KBM-7 (cell line): ENCODE measurements at regions not wholly inside any gene's neighbourhood (a gene's known extent, or its start where the extent isn't known, plus 50 kb on each side); places are given as distances from the start of the nearest gene placed in this dataset.

Experiments
- DNase-seq: peaks from one replicate; pipeline ENCODE4 v3.0.0-alpha.2; 2015
- in situ Hi-C: fragments of 300-500 bp; cut with MboI; formaldehyde crosslinking; loops from 2 replicates; pipeline ENCODE4 v1.14.3; 2020; ENCODE audit warnings: low sequenced_read_pairs, low pct_unique_long_range_greater_than_20kb, mixed read lengths

DNA sequence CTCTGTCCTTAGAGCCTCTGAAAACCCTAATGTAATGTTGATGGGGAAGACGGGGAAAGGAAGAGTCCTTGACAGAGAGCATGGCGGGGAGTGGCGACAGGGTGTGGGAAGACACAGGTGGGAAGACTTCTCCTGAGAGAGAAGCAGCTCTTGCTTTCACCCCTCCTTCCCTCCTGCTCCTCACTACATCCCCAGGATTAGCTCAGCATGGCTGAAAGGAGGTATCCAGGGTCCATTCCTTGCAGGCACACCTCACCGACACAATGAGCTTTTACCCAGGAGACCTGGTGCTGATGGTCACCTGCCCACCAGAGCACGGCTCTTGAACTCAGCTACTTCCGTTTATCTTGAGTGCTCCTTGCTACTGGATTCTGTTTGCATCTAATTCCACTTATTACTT lies 469.3 kb downstream of the CDH26 start:
- no peak for DNase-seq
- in situ Hi-C loops, result no loop called here

DNA sequence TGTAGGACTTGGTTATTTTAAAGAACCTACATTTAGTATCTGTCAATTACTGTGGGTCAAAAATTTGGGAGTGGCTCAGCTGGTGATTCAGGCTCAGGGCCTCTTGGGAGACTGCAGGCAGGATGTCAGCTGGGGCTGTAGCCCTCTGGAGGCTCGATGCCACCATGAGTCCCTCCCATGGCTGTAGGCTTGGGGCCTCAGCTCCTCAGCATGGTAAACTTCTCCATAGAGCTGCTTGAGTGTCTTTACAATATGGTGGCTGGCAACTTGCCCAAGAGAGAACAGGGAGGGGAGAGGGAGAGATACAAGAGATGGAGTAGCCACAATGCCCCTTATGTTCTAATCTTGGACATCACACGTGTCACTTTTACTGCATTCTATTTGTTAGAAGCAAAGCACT lies 470.4 kb downstream of the CDH26 start:
- in situ Hi-C loops, result no loop called here
- DNase-seq, result no peak

DNA sequence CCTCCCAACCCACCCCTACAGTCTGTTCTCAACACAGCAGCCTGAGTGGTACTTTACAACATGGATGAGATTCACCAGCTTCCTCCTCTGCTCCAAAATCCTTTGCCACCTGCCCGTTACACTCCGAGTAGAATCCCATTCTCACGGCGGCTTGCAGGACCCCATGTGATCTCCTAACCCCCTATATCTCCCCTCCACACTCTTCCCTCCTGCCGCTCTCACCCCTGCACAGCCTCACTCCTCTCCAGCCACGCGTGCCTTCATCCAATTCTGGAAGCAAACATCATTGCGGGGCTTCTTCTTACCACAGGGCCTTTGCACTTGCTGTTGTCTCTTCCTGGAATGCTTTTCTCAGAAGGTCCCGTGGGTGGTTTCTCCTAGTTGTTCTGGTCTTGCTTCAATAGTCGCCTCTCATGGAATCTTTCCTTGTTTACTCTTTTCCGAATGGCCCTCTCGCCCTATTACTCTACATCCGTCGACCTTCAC lies 472.3 kb downstream of the CDH26 start:
- DNase-seq, result no peak
- in situ Hi-C loops, result no loop called here

DNA sequence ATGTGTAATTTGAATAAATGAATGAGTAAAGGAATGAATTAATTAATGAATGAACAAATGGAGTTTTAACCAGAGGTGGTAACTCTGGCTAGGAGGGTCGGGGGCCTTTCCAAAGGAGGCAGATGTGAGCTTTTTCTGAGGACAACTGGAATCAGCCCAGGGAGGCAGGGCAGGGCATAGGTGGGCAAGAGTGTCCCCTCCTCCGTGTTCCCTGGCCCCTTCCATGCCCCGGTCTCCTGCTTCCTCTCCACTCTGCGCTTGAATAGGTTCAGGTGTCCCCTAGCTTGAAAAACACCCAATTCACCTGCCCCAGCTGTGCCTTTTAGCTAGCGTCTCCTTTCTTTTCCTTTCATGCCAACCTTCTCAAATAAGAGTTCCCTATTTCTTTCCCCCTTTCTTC lies 473.1 kb downstream of the CDH26 start:
- in situ Hi-C loops, result no loop called here
- no peak for DNase-seq

DNA sequence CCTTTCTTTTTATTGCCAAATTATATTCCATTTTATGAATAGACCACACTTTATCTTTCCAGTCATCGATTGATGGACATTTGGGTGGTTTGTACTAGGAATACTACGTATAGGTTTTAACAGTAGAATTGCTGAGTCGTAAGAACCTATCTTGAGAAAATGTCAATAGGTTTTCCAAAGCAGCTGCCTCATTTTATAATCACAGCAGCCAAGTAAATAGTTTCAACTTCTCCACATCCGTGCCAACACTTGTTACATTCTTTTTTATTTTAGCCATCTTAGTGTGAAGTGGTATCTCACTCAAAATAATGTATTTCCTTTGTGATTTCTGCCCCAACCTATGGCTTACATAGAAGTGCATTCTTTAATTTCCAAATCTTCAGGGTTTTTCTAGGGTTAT lies 479.2 kb downstream of the CDH26 start:
- no peak for DNase-seq
- in situ Hi-C loops, result no loop called here

DNA sequence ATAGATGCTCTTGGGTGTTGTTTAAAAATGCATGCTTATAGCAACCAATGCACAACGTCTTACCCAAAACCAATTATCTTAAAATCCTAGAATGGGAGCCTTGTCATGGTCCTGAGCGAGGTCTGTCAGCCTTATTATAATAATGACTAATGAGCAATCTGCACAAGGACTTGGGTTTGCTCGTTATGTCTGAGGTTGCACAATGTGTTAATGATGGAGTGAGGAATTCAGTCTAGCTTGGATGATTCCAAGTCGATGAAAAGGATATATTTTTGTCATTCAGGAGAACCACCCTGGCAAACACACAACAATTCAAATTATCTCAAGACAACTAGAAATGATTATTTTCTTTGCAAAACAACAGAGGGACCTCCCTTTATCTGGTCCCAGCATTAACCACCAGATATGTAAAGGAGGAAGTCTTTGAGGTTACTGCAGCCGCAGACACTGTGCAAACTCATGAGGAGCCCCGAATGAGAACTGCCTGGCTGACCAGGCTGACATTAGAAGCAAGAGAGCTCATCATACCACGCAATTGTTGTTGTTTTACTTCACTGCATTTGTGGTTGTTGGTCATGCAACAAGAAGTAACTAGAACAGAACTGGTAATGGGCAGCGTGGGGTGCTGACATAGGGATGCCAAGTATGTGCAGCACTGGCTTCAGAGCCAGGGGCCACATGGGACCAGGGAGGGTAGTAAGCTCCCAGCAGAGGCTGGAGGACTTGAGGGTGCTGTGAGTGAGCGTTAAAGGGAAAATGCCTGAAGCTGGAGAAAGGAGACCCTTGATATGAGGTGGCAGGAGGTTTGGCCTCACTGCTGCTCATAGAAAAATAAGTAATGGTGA lies 488.3 kb downstream of the CDH26 start:
- in situ Hi-C loops, result no loop called here
- DNase-seq, result peak; percentile 39

DNA sequence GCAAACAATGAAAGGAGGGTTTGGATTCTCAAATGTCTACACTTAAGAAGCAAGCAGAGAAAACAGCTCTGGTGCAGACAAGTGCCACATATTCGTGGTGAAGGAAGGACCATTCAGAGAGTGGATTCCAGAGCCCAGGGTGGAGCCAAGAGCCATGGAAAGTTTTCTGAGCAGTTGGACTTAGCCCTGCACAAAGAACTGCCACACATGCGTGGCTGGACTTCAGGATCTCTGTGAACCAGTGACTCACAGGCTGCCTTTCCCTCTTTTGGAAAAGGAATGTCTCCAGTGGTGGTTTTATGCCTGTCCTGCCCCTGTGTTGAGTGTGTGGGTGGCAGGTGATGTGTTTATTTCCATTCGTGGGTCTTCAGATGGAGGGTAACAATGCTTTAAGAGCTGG lies 489.5 kb downstream of the CDH26 start:
- no peak for DNase-seq
- in situ Hi-C loops, result no loop called here

DNA sequence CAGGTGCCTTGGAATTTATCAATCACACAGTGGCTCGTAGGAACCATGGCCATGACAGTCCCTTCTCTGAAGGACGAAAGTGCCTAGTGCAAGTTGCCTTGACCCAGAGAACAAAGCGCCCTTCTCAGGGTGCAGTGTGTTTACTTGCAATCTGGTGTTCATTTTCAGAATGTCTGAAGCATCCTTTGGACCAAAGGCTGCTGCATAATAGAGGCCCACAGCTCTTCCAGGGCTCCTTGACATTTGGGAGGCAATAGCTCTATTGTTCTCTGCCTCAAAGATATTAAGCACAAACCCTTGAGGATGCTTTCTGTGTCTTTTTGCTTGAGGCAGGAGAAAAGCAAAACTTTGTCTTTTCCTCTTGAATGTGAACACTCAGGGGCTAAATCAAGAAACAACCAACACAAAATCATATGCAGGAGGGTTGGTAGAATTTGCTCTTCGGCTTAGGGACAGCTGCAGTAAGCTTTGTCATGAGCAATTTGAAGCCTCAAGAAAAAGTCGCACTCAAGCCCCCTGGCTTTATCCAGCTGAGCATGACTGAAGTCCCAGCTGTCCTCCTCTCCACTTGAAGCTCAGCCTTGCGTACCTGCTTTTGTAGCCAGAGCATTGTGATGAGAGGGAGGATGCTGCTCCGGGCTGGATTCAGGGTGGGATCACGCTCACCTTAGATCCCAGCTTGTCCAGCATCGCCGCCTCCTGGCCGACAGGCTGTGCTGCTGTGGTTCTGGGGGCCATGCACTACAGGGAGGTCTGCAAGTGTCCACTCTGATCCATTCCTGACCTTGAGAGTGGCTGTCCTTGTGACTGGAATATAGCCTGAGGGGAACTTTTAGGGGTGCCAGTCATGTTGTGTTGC lies 495.4 kb downstream of the CDH26 start:
- no peak for DNase-seq
- in situ Hi-C loops, result no loop called here

DNA sequence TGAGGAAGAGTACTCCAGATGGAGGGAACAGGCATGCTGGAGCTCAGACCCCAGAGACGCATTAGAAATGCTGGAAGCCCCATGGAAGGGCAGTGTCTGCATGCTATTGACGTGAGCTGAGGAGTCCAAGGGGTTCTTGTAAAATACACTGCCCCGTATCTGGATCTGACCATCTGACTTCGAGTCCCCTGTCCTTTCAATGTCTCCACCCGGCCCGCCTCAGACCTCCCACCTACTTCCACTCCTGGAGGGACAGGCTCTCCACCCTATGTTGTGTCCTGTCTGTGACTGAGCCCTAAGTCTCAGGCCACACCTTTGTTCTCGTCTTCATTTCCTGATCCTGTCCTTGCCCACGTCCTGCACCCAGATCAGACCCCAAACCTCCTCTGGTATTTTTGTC lies 496.3 kb downstream of the CDH26 start:
- in situ Hi-C loops, result no loop called here
- DNase-seq, result no peak

DNA sequence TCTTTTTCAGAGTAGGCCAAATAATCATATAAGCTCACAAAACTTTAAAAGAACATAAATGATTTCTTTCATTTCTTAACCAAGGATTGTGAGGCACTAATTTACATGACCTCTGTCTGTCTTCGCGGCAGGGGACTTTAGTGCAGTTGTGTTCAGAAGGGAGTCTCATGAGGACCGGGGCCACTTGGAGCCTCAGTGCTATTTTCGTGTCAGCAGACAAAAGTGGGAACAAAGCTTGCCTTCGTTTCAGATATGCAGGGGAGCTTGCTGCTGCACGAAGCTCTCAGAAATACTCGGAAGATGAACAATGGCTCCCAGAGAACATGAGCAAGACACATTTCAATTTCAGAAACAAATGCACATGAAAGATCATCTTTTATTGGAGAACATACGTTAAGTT lies 497.0 kb downstream of the CDH26 start:
- no peak for DNase-seq
- in situ Hi-C loops, result no loop called here

DNA sequence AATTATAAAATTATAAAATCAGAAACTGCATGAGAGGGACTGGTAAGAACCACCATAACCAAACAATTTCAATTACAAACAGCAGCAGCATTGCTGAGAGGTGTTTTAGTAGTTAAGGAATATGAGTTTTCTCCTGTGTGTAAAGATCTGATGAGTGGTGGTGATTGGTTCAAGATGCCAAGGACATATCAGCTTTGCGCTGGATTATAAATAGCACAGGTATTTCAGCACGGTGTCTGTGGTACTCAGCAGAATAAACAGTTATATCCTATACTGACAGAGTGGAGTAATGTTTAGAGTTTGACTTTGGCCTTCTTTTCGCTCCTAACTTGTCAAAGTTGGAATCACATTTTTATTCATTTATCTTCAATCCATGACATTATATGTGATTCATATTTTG lies 501.0 kb downstream of the CDH26 start:
- no peak for DNase-seq
- in situ Hi-C loops, result no loop called here

DNA sequence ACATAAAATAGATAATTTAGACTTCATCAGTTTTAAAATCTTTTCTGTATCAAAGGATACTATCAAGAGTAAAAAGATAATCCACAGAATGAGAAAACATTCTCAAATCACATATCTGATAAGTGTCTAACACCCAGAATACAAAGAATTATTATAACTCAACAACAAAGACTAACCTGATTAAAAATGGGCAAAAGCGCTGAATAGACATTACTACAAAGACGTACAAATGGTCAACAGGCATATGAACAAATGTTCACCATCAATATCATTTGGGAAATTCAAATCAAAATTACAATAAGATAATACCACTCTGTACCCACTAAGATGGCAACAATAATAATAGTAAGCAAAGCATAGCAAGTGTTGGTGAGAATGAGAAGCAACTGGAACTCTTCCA lies 503.8 kb downstream of the CDH26 start:
- no peak for DNase-seq
- in situ Hi-C loops, result no loop called here

DNA sequence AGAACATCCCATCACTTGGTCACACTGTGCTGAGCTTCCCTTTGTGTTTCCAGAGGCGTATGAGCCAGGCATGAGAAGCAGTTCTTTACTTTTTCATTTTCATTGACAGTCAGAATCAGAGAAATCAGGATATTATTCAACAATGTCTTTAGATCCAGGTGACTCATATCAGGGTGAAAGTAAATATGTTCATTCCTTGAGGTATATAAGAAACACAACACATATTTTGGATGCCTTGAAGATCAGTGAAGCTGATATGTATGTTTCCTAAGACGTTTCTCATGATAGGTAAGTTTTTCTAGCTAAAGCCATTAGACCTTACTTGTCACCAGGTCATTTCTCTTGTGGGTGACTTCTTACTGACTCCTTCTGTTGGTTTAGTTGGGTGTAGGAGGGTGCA lies 505.6 kb downstream of the CDH26 start:
- DNase-seq, result no peak
- in situ Hi-C loops, result no loop called here

DNA sequence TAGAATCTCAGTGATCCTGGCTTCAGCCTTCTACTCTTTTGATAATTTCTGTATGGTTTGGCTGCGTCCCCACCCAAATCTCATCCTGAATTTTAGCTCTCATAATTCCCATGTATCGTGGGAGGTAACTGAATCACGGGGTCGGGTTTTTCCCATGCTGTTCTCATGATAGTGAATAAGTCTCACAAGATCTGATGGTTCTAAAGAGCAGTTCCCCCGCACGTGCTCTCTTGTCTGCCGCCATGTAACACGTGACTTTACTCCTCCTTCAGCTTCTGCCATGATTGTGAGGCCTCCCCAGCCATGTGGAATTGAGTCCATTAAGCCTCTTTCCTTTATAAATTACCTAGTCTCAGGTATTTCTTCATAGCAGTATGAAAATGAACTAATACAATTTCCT lies 507.2 kb downstream of the CDH26 start:
- no peak for DNase-seq
- in situ Hi-C loops, result no loop called here

DNA sequence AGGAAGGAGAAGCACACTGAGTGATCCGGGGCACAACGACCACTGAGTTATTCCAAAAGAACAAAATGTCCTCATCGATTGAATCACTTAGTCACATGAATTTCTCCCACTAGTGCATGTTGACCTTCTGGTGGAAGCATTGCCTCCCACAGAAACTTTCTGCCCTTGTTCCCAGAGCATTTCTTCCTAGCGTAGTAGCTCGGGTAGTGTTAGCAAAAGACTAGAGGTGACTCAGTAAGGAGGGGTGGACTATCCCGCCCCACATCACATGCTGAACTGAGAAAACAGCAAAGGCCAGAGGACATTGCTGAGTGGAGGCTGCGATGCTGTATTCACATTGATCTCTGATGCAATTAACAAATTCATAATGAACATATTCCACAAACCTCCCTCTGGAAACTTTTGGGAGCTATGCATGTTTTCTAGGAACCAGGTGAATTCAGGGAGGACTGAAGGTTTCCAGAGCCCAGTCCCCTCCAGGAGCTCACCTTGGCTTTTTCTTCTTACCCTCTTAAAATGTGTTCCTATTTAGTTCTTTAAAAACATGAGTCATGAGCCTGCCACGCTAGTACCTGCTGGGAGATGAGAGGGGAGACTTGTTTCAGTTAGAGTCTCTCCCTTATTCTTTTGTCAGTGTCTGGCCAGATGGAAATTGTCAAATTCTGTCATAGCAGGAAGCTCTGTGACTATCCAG lies 507.9 kb downstream of the CDH26 start:
- DNase-seq, result no peak
- in situ Hi-C loops, result no loop called here

DNA sequence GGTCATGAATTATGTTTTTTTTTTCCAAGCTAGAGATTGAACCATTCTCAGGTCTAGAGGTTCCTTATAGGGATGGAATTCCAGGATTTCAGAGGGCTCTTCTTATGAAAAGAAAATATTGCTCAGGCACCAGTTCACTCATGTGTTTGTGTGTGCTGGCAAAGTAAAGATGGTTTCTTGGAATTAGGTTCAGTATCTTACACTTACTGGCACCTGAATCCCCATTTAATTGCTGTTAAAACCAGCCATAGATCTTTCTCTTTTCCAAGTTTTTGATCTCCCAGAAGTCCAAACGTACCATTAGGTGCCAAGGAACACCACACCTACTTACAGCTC lies 508.4 kb downstream of the CDH26 start:
- DNase-seq, result no peak
- in situ Hi-C loops, result no loop called here

DNA sequence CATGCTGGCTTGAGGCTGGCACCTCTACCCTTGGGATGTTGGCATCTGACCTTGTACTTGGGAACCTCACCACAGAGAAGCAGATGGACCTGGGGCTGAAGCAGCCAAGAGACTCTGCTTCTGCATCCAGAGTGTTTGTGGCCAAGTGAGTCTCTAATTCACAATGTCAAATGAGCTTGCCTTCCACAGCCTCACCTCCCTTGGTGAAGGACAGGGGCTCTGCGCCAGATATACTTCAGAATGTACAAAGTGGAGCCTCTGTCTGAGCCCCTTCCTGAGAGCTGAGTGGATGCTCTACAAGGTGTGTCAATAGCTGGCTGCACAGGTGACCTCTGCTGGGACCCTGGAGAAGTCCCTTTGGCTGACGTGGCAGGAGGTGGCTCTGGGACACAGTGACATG lies 508.9 kb downstream of the CDH26 start:
- DNase-seq, result no peak
- in situ Hi-C loops, result no loop called here

DNA sequence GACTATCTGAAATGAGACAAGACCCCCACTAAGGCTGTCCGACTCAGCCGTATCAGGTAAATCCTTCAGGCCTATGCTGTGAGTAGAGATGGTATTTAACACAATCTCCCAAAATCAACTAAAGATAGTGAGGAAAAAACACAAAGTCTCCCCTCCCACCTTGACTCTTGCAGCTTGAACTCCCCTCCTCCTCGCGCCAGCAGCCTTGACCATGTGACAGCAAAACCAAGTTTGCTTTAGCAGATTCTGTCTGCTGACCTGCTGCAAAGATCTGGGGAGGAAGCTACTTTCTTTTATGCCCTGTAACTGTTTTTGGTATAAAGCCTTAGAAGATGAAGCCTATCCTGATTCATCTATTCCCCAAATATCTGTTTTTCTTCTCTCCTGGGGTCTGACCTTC lies 509.5 kb downstream of the CDH26 start:
- in situ Hi-C loops, result no loop called here

DNA sequence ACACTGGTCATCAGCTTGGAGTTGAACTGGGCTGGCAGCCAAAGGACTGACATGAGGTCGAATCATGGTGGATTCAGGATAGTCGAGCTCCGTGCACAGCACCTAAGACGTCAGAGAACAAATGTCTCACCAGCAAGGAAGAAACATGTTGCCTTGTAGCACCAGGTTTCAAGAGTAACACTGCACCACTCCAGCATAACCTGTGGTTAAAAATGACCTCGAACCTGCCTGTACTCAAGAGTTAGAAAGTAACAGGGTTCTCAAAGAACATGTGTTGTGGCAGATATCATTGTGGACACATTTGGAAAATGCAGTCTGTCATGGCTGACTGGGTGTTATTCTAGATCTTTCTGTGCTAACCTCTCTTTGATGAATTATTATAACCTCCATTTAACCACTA lies 511.6 kb downstream of the CDH26 start:
- in situ Hi-C loops, result no loop called here
- DNase-seq, result no peak

More for the DNA sequence above, 509.5 kb downstream of the CDH26 start:
- no peak for DNase-seq

DNA sequence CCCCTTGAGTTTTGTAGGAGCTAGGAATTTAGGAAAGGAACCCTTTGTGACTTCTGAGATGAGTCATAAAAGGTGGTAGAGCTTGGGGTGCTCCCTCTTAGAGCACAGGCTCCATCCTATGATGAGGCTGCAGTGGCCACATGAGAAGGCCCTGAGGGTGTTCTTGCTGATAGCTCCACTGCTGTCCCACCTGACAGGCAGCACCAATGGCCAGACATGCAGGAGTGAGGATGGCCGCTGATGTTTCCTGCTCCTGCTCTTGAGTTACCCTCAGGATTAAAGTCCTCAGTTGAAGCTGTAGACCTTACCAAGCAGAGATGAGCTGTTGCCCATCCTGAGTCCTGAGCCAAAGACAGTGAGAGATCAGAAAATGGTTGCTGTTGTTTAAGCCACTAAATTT lies 512.1 kb downstream of the CDH26 start:
- no peak for DNase-seq
- in situ Hi-C loops, result no loop called here
